HepG2 (cell line): ENCODE measurements at regions not wholly inside any gene's neighbourhood (a gene's known extent, or its start where the extent isn't known, plus 50 kb on each side); places are given as distances from the start of the nearest gene placed in this dataset.
A peak's percentile ranks its signal among the peaks of the same experiment; 100 is the strongest.

Source experiments
- ATAC-seq: fragments of 200-7000 bp; cut with Tn5 transposase; 3 replicates; pipeline ENCODE4 v1.9.1; 2020; ENCODE audit warnings: mild to moderate bottlenecking, moderate library complexity
- BruUV-seq: library from RNA; stranded (reverse); fragments of 400-500 nt; replicated peaks from 2 replicates; lab custom pipeline; 2021; lab: Mats Ljungman, UMichigan
- CTCF ChIA-PET: fragments of 300-600 bp; formaldehyde crosslinking; extraction: SDS; loops from one replicate; lab custom pipeline; 2021; ENCODE audit warnings: low total read pairs, inconsistent platforms, low intra/inter-chr PET ratio; lab: Yijun Ruan, JAX
- POLR2A ChIA-PET: fragments of 350-600 bp; sonication (Branson Sonifier 250); formaldehyde crosslinking; loops from one replicate; lab custom pipeline; 2020; ENCODE audit warnings: antibody characterized with exemption, inconsistent platforms; lab: Yijun Ruan, JAX
- DNase-seq: peaks from one replicate; pipeline ENCODE4 v3.0.0-alpha.2; 2015; ENCODE audit warnings: low spot score
- FAIRE-seq: peaks from 3 replicates; lab custom pipeline; 2011; peaks lifted over from hg19 to GRCh38; lab: Jason Lieb, UNC
- H2AFZ ChIP-seq: one replicate; pipeline ENCODE4 v1.6.1; 2011; ENCODE audit warnings: low read length, inconsistent platforms
- H3K27ac ChIP-seq: fragments of 300-600 bp; 3 replicates; pipeline ENCODE4 v1.8.0; 2011; ENCODE audit warnings: mixed run types, mild to moderate bottlenecking, mixed read lengths, low read length, inconsistent platforms; ENCODE audit not compliant: insufficient read depth; ENCODE audit errors: extremely low read length
- H3K27me3 ChIP-seq, 2 experiments: fragments of 200-600 bp in 1 of 2; 2 replicates in 1 of 2; 3 replicates in 1 of 2; pipeline versions ENCODE4 v1.6.0 to v1.8.0; 2011; ENCODE audit warnings: low read length in 2 of 2, mild to moderate bottlenecking in 2 of 2, moderate library complexity in 2 of 2, inconsistent platforms in 1 of 2; ENCODE audit not compliant: insufficient read depth in 2 of 2, control insufficient read depth in 1 of 2
- H3K36me3 ChIP-seq, 2 experiments: fragments of 200-600 bp in 1 of 2; replicated peaks in 1 of 2; 2 replicates in 1 of 2; 3 replicates in 1 of 2; pipeline versions ENCODE4 v1.5.1 to v1.8.0; 2011; ENCODE audit warnings: low read length in 2 of 2, inconsistent platforms in 1 of 2; ENCODE audit not compliant: insufficient read depth in 2 of 2, control insufficient read depth in 1 of 2
- H3K4me1 ChIP-seq: 2 replicates; pipeline ENCODE4 v1.5.1; 2012; ENCODE audit warnings: low read length, inconsistent platforms; ENCODE audit not compliant: insufficient read depth
- H3K4me2 ChIP-seq: 2 replicates; pipeline ENCODE4 v1.6.0; 2011; ENCODE audit warnings: low read depth, low read length, inconsistent platforms
- H3K4me3 ChIP-seq, 3 experiments: fragments of 200-600 bp in 1 of 3; sonication (generic), shearing (Covaris generic) in 1 of 3; replicated peaks in 1 of 3; 2 replicates each; pipeline ENCODE4 v1.5.1; 2011 to 2016; ENCODE audit warnings: low read length in 3 of 3, inconsistent platforms in 2 of 3, low read depth in 2 of 3, mild to moderate bottlenecking in 2 of 3, control low read depth in 1 of 3, mixed read lengths in 1 of 3; ENCODE audit not compliant: insufficient read depth in 1 of 3
- H3K79me2 ChIP-seq: one replicate; pipeline ENCODE4 v1.6.1; 2011; ENCODE audit warnings: low read length, inconsistent platforms; ENCODE audit not compliant: insufficient read depth
- H3K9ac ChIP-seq: 2 replicates; pipeline ENCODE4 v1.6.0; 2011; ENCODE audit warnings: mild to moderate bottlenecking, low read depth, low read length, inconsistent platforms; ENCODE audit not compliant: insufficient read depth
- H3K9me3 ChIP-seq: 2 replicates; pipeline ENCODE4 v1.5.1; 2012; ENCODE audit warnings: mild to moderate bottlenecking, low read length
- H4K20me1 ChIP-seq: 2 replicates; pipeline ENCODE4 v1.6.0; 2011; ENCODE audit warnings: inconsistent platforms, mild to moderate bottlenecking, low read length, moderate library complexity; ENCODE audit not compliant: insufficient read depth
- ATF7 ChIP-seq, 2 experiments: fragments of 450-650 bp in 1 of 2; sonication (generic) in 1 of 2; formaldehyde crosslinking in 1 of 2; IDR thresholded peaks; 2 replicates each; pipeline versions ENCODE4 v1.4.0 to v1.6.1; 2016 to 2020; ENCODE audit warnings: antibody characterized with exemption in 1 of 2, mild to moderate bottlenecking in 1 of 2, missing genetic modification reagents in 1 of 2
- ELF1 ChIP-seq: sonication (generic); formaldehyde crosslinking; IDR thresholded peaks from 2 replicates; pipeline ENCODE4 v1.4.0; 2020; ENCODE audit warnings: missing genetic modification reagents
- MAFK ChIP-seq, 2 experiments: IDR thresholded peaks in 1 of 2; conservative IDR thresholded peaks in 1 of 2; 2 replicates each; pipeline ENCODE4 v1.6.1; 2011; ENCODE audit warnings: improper control_type of control experiment in 2 of 2, low read length in 2 of 2
- TEAD2 ChIP-seq: sonication (generic); formaldehyde crosslinking; IDR thresholded peaks from 2 replicates; pipeline ENCODE4 v1.9.0; 2021; ENCODE audit warnings: missing genetic modification reagents
- ZHX2 ChIP-seq, 2 experiments: sonication (generic) in 1 of 2; formaldehyde crosslinking in 1 of 2; IDR thresholded peaks; 2 replicates each; pipeline versions ENCODE4 v1.6.1 to v1.9.0; 2014 to 2022; ENCODE audit warnings: antibody characterized with exemption in 1 of 2, borderline replicate concordance in 1 of 2, inconsistent platforms in 1 of 2, low read depth in 1 of 2, missing genetic modification reagents in 1 of 2
- WGBS: methylation state at CpG from one replicate; pipeline ENCODE4 v1.1.6; 2017; ENCODE audit warnings: low lambda C conversion rate; 5-methylcytosine and 5-hydroxymethylcytosine counted together
- in situ Hi-C: cut with HindIII; loops from 2 replicates; pipeline ENCODE4 v1.10.0; 2017; ENCODE audit warnings: low pct_unique_long_range_greater_than_20kb; ENCODE audit not compliant: extremely low pct_ligation_motif_present
- intact Hi-C: fragments of 100-400 bp; cut with micrococcal nuclease; formaldehyde crosslinking; loops from one replicate; pipeline ENCODE4 v1.10.0; 2022; ENCODE audit not compliant: unreplicated experiment
- TF ChIP-seq, protein P1 (sequence below): sonication (generic); formaldehyde crosslinking; IDR thresholded peaks from 2 replicates; pipeline ENCODE4 v1.9.0; 2022; ENCODE audit warnings: low read depth, missing genetic modification reagents

DNA sequence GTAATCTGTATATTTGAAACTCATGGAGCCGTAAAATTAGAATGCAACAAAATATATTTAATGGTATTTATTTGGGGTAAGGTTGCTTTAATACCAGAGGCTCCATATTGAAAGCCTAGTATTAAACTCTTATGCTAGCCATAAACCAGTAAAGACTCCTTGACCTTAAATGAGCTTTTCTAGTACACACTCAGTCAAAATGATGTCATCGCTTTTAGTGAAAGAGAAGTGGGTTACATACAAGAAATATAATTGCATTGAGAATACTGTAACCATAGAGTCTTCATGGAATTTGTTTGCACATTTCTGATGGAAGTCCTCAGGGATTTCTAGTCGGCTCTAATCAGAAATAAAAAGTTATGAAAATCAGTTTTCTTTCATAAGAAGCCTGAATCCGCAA lies 757.6 kb downstream of the GBE1 start:
- WGBS: 59% methylated on average over 4 of the region's 4 CpGs
- Histone ChIP-seq H3K4me3 (no peak overlapping the region), H3K9ac (no peak overlapping the region), H3K36me3 (no peaks in the 10 kb centered on the region), H3K4me1 (no peaks in the 10 kb centered on the region), H3K9me3 (no peaks in the 10 kb centered on the region), H3K79me2 (no peaks in the 10 kb centered on the region), H3K4me2 (no peak overlapping the region), H3K27me3 (no peaks in the 10 kb centered on the region), H3K27ac (no peak overlapping the region), H2AFZ (no peak overlapping the region), H4K20me1 (no peaks in the 10 kb centered on the region)
- DNase-seq: no peak
- CTCF ChIA-PET: no interaction called here
- BruUV-seq: no TSS peak
- in situ Hi-C loops (no loop called here), intact Hi-C loops (no loop called here)
- TF ChIP-seq ELF1 (CRISPR knock-in tag): no peak
- TF ChIP-seq, protein P1, sequence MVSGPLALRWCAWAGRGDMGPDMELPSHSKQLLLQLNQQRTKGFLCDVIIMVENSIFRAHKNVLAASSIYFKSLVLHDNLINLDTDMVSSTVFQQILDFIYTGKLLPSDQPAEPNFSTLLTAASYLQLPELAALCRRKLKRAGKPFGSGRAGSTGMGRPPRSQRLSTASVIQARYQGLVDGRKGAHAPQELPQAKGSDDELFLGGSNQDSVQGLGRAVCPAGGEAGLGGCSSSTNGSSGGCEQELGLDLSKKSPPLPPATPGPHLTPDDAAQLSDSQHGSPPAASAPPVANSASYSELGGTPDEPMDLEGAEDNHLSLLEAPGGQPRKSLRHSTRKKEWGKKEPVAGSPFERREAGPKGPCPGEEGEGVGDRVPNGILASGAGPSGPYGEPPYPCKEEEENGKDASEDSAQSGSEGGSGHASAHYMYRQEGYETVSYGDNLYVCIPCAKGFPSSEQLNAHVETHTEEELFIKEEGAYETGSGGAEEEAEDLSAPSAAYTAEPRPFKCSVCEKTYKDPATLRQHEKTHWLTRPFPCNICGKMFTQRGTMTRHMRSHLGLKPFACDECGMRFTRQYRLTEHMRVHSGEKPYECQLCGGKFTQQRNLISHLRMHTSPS (CRISPR knock-in tag): no peak
- no peak for TF ChIP-seq ZHX2 (IDR thresholded peaks at IDR 0.05; ENCODE audit: low read depth)
- no peak for TF ChIP-seq ZHX2 (CRISPR knock-in tag; IDR thresholded peaks at IDR 0.05; ENCODE audit: borderline replicate concordance)
- no peak for TF ChIP-seq TEAD2 (CRISPR knock-in tag)
- no peak for TF ChIP-seq MAFK (conservative IDR thresholded peaks at IDR 0.05 in 1 of 2, IDR thresholded peaks at IDR 0.05 in 1 of 2; ENCODE audit: low read length in 2 of 2)
- peak; percentile 76 for TF ChIP-seq ATF7 (IDR thresholded peaks at IDR 0.05)
- TF ChIP-seq ATF7 (CRISPR knock-in tag; IDR thresholded peaks at IDR 0.05): no peak
- FAIRE-seq: no peak
- ATAC-seq: no peak
- POLR2A ChIA-PET: no interaction called here
